HG02870 (cell line): ENCODE measurements at regions not wholly inside any gene's neighbourhood (a gene's known extent, or its start where the extent isn't known, plus 50 kb on each side); places are given as distances from the start of the nearest gene placed in this dataset.

Experiments used
- ATAC-seq: cut with Tn5 transposase; IDR thresholded peaks from one replicate; pipeline ENCODE4 v1.9.1; 2021; ENCODE audit warnings: mild to moderate bottlenecking, moderate library complexity; ENCODE audit not compliant: unreplicated experiment

DNA sequence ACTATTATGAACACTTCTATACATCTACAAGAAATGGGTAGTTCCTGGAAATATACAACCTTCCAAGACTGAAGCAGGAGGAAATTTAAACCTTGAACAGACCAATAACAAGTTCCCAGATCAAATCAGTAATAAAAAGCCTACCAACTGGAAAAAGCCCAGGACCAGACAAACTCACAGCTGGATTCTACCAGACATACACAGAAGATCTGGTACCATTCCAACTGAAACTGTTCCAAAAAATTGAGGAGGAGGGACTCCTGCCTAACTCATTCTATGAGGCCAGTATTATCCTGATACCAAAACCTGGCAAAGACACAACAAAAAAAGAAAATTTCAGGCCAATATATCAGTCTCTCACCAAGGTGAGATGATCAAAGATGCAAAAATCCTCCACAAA is 189.4 kb downstream of the RPS29 start:
- no peak for ATAC-seq

DNA sequence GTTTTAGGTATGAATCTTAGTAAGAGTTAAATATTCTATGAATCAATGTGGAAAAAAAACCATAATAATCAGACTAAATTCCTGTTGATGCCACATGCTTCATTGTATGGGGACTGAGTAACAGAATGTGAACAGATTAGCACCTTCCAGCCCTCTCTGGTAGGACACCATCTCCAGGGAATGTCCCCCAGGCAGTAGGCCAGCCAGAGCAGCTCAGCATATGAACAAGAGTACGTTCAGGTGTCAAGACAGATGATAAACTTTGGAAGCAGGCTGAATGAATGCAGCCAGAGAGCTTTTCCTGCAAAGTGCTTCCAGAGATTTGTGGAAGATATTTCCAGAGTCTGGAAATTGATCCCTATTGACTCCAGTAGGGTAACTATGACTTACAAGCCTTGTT is 204.4 kb downstream of the RPS29 start:
- ATAC-seq, result no peak

DNA sequence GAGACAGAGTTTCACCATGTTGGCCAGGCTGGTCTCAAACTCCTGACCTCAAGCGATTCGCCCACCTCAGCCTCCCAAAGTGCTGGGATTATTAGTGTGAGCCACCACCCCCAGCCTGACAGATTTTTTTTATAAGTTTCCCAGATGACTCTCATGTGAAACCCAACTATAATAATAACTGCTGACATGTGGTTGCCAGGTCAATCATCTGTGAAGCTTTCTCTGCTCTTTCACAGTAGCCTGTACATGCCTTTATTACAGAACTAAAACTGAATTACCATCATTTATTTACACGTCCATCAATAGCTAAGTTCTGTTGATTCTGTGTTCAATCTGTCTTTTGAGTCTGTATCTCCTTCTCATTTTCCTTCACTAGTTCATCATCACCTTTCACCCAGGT is 218.5 kb downstream of the RPS29 start:
- peak; percentile 54 for ATAC-seq

DNA sequence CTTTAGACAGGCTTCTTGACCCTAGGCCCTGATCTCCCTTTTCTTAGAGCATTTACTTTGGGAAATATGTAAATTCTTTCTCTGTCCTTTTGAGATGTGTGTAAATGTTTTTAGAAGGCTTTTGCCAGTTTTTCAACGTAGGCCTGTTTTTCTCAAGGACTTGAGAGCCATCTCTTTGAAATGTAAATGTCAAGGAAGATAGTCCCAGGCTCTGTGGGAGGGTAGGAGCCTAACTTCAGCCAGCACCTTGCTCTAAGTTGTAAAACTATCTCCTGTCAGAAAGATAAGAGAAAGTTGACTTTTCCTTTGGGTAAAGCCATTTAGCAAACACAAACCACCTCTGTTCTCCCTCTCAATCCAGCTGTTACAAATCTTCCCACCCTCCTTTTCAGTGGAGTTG is 219.8 kb downstream of the RPS29 start:
- no peak for ATAC-seq

DNA sequence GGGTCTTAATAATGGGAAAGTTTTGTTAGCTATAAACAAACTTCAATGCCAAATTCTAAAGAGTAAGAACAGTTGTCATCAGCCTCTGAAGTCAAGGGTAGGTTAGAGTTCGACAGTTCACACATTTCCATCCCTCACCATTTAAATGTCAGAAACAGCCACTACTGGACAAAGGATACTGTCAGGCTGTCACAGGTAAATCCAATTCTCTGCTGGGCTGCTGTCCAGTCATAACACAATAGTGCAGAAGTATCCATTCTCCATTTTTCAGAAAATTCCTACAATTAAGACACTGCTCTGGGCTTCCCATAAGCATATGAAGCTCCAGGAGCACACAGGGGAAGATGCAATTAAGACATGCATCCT is 221.4 kb downstream of the RPS29 start:
- ATAC-seq, result no peak

DNA sequence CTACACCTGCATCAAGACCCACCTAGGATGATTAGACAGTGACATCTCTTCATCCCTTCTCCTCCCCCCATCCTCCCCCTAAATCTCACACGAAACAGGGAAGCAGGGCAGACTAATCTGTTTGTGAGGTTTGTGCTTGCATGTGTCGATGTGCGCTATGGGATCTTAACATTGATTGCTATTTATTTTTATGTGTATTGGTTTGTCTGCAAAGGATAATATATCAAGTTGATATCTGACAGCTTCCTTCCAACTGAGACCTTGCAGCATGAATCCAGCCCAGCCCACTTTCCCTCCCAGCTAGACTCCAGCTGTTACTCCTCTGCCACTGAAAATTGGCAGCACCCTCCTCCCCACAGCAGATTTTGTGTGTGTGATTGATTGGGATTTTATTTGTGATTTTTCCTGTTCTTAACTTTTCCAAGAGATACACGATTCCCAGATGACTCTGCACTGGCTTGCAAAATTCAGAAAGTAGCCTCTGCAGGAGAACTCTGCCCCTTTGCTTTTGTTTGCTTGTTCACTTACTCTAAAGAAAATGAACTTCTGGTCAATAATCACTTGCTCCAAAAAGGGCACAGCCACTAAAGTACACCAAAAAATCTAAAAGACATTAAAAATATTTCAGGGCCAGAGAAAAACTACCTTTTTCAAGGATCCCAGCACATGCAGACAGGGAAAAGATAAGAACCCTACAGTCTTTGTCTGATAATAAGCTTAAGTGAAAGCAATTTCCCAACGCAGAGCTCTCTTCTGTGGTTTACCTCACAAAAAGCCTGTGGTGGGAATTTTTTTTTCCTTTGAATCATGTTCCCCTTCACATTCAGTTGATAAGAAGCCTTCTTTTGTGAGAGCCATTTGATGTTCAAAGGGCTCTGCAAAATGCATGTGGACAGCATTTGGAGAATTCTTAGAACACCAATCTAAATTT is 222.1 kb downstream of the RPS29 start:
- ATAC-seq, result no peak

DNA sequence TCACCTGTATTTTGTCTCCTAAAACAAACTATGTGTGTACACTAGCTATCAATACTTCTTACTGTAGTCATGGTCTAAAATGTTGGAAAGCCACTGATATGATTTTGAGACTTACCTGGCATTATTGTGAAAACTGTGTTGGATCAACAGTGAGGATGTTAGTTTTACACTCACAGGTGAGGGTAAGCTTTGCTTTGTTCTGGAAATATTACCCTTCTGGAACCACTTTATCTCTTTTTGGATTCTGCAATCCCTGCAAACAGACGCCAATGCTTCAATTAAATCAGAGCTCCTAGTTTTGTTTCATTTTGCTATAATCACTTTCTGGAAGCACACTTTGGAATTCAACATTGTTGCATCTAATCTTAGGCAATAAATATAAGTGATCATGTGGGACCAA is 223.3 kb downstream of the RPS29 start:
- no peak for ATAC-seq

DNA sequence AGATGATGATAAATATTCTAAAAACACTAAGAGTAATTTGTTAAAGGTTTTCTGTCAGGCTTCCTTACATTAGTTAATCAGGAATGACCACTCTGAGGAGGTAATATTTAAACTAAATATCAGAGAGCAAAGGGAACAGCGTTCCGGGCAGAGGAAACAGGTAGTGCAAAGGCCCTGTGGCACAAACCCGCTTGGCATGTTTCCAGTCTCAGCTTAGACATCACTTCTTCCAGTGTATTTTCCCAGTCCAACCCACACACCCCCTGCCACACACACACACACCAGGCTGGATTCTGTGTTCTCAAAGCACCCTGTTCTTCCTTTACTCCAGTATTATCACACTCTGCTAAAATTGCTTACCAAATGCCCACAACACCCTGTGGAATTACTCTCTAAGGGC is 247.1 kb downstream of the RPS29 start:
- no peak for ATAC-seq

DNA sequence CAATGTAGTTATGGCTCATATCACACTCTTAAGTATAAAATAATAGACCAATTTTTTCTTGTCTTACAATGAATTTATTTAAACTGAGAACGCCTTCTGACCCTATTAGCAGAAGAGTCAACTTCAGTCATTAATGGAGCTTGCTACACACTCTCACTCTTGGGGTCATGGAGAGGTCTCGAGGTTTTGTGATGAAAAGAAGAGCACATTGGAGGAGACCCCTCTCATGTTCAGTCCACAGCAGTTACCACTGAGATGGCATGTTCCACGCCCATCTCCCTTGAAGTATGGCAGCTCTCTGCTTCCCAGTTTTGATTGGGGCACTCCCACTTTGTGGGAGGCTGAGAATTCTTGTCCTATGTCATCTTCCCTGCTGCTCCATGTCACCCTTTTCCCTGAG is 266.4 kb downstream of the RPS29 start:
- ATAC-seq, result no peak

DNA sequence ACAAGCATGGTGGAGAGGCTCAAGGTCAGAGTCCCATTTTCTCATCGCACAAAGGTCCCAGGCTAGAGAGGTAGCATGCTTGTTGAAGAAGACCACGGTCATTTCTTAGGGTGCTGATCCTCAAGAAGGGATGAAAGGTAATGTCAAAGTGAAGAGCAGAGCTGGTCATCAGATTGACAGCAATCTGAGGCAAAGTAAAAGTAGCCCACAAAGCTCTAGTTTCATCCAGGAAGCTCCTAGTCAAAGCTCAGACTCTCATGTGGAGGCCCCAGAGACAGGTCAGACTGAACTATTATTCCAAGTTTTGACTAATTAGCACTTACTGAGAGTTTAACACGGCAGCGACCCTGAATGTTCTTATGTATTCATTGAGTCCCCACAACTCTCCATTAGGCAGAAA is 270.6 kb downstream of the RPS29 start:
- no peak for ATAC-seq

DNA sequence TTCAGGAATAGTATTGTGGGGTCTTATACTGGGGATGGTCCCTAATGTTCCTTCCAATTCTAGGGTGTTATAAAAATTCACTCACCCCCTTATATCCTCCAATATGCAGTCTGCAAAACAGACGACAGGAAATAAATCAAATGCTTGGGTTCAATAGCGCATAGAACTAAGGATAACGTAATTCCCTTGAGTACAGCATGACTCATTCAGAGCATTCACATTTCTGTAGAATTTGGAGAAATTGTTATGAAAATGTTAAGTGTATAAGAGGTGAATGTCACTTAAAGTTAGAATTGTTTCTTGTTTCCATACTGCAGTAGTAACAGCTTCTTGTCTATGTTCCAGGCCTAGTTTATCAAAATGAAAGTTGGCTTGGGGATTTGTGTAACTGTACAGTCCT is 271.4 kb downstream of the RPS29 start:
- no peak for ATAC-seq

DNA sequence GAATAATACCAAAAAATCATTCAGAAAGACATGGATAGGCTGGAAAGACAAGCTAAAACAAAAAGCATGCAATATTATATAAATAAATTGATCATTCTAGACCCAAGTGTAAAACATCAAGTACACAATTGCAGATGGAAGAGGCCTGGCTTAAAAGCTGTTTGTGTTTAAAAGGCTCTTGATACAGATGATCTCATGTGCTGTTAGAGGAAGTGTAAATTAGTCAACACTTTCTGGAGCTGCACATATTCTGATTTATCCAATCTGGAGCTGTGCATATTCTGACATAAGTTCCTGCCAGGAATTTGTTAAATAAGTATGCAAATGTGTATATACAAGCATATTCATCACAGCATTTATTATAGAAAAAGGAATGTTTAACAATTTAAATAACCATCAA is 273.1 kb downstream of the RPS29 start:
- ATAC-seq, result no peak

DNA sequence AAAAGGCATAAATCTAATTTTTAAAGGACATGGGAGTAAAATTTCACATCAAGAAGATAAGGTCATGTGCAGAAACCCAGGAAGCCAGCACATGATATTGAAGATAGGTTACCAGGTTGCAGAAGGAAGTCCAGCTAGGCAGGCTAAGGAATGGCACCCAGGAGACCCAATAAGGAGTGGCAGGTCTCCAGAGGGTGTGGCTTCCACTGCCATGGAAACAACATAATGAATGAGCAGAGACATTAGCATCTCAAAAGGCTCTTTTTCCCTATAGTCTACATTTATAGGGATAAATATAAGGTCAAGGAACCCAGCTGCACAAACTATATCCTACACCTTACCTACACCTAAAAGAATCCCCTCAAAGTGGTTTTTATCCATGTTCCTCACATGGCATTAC is 275.9 kb downstream of the RPS29 start:
- ATAC-seq, result no peak

DNA sequence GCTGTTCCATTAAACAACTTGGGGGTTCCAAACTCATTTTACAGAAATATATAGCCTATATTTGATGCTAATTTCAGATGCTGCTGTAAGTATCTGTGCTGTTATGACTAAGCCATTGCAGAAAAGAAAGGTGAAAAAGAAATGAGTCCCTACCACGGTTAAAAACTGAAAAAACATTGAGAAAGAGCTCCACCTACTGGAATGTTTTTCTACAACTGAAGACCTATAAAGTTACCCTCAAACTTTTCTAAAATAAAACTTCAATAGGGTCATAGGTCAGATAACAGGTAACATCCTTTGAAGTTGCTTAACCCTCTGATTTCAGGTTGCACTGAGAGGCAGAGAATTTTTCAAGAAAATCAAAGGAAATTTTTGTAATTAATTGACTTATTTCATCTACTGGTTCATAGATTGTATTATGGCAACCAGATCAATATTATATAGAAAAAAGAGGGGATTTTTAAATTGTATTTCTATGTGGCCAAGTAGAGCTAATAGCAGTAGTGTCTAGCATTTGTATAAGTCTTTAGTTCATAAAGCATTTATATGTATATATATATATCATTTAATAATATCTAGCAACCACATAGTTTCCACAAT is 279.9 kb downstream of the RPS29 start:
- ATAC-seq, result peak; percentile 73

DNA sequence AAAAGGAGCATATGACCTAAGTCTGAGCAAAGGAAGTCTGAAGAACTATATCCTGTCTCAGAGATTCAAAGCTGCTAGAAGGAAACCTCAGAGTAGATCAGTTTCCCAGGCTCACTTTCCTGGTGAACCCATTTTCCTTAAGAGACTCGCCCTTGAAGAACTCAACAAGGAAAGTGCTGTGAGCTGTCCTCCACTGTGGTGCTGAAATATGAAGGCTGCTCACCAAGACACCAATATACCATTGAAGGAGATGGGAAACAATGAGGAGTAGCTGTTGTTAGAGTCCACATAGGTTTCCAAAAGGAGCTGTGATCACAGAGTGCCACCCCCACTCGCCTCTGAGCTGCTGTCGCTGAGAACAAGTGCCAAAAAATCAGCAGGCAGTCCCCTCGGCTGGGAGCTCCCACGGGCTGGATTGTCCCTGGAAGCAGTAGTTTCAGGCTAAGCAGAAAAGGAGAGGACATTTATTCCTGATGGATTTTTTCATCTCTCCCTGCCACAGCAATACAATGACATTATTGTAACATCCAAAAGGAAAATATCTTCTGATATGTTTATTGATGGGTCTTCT is 282.1 kb downstream of the RPS29 start:
- no peak for ATAC-seq

DNA sequence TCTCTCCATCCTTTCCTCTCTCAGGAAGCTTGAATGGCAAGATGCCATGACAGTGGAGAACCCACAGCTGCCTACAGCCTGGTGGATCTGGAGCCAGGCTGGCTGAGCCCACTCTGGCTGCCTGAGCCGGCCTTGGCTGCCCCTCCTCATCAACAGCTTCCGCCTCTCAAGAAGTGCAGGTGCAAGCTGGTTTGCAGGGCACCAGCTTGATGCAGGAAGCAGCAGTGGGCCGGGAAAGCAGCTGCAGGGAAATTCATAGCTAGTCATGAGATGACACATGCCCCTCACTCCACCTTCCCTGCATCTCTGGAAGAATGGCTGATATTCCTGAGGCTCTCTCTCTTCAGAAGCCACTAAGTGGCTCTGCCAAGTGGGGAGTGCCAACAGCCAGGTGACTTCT is 289.1 kb downstream of the RPS29 start:
- no peak for ATAC-seq

DNA sequence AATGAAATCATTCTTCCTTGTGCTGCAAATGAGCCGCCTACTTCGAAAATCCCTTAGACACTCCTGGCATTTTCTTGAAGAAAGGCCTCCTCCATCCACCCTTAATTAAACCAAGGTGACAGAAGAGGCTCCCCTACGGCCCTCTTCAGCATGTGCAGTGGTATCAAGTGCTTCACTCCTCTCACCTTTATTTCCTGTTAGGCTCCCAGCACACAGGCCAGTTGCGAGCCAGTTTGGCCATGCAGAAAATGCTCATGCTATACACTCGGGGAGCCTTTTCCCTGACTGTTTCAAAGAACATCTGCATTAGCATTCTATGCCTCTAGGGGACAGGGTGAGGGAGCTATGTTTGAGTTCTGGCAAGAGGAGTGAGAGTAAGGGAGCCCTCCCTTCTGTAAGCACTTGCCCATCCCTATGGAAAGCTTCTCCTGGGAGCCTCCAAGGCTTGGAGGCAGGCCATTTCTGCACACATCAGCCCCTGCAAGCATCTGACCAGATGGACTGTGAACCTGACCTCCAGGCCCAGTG is 291.5 kb downstream of the RPS29 start:
- ATAC-seq, result no peak

DNA sequence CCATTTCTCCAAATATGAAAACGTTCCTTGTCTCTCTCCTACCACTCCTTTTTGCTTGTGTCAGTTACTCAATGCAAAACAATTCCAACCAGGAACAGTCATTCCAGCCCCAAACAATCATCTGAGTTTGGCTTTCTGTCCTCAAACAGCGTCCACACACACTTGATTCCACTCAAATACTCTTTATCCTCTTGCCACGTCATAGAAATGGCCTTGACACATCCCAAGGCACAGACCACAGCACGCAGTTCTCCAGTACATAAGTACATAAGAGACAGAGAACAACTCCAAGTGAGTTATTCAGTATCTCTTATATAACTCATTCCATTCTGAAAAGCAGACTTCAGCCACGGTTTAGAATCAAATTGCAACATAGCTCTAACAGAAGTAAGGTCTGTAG is 299.2 kb downstream of the RPS29 start:
- no peak for ATAC-seq

DNA sequence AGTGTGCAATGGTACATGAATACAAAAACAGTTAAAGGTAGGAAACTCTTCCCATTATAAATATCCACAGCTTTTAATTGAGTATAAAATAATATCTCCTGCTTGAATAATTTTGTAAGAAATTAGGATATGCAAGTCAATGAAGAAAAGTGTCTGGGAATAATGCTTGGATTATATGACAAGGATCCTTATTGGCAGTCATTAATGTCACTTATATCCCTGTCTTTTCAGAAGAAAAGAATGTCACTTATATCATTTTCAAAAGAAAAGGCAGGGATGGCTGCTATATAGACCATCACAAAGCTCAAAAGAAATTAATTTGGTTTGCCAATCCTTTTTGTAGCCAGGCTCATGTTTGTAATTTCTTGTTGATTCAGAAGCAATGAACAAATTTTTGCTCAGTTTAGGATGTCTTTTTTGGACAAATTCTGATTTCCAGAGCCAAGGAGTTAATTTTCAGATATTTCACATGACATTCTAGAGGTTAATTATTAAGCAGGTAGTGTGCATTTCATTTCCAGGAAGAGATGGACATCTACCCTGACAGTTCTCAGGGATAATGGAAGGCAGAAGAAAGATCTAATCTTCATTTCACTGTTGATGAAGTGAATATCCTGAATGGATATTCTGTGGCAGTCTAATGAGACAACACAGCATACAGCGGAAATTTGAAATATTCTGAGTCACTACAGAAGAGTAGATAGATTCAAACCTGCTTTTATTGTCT is 299.8 kb downstream of the RPS29 start:
- ATAC-seq, result no peak

DNA sequence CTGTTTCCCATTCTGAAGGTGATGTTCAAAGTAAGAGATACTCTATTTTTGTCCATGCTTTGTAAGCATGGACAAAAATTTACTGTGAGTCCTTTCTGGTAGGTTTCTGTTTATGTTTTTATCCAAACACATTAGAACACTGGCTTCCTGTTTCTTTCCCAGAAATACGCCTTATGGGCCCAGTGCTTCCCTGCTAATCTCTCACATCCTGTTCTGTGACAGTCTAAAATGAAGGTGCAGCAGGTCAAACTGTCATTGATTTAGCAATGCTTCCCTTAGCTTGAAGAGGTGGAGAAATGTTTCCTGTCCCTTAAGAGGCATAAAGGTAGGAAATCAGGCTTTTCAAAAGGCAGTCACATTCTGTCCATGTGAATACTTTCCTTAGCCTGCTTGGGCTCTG is 305.6 kb downstream of the RPS29 start:
- no peak for ATAC-seq

DNA sequence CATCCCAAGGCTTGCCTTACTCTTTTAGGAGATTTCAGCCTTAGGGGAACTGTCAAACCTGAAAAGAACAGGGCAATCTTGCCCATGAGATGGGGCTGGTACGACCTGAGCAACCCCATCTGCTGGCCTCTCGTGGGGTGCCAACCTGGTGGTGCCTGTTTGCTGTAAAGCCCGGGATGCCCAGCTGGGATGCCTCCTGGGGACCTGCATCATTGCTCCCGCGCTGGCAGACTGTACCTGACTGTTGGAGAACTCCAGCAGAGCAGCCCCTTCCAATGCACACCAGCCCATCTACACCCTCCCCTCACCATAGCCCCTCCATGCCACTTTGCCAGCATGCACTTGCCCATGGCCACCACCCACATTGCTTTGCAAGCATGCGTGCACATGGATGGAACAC is 335.7 kb downstream of the RPS29 start:
- no peak for ATAC-seq
